GM19463 (cell line): ENCODE measurements at regions not wholly inside any gene's neighbourhood (a gene's known extent, or its start where the extent isn't known, plus 50 kb on each side); places are given as distances from the start of the nearest gene placed in this dataset.
"Not testable (repeated sequence)": the region's sequence is repeated elsewhere in the genome, so short reads cannot be mapped to it uniquely, and the experiment has no call there.

Experiments used
- ATAC-seq: cut with Tn5 transposase; IDR thresholded peaks from one replicate; pipeline ENCODE4 v1.9.1; 2021; ENCODE audit warnings: mild to moderate bottlenecking, moderate library complexity; ENCODE audit not compliant: unreplicated experiment

DNA sequence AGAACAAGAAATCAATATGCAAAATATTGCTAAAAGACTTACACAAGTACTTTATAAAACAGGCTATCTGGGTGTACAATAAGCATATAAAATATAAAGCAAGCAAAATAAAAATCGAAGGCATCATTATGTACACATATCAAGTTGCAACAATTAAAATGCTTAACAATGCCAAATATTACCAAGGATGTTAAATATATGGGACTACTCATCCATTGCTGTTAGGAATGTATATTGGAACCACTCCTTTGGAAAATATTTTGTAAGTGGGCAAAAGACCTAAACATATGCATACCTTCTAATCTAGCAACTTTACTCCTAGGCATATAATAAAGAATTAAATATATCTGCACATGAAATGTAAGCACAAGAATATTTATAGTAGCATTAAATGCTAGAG lies 632.6 kb upstream of the COX7C start:
- ATAC-seq = no peak

DNA sequence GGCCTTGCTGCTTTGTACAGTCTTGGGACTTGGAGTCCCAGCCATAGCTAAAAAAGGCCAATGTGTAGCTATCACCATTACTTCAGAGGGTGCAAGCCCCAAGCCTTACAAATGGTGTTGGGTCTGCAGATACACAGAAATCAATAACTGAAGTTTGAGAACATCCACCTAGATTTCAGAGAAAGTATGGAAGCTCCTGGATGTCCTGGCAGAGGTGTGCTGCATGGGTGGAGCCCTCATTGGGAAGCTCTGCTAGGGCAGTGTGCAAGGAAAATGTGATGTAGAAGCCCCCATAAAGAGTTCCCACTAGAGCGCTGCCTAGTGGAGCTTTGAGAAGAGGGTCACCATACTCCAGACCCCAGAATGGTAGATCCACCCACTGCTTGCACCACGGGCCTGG lies 626.7 kb upstream of the COX7C start:
- ATAC-seq = no peak

DNA sequence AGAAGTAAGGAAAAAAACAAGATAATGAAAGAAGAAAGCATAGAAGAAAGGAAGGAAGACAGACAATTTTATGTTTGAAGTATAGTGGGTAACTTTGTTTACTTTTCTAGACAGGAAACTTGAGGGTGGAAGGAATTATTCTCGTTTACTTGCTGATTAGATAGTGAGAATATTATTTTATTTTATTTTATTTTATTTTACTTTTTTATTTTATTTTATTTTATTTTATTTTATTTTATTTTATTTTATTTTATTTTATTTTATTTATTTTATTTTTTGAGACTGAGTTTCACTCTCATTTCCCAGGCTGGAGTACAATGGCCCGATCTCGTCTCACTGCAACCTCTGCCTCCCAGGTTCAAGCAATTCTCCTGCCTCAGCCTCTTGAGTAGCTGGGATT lies 623.1 kb upstream of the COX7C start:
- not testable (repeated sequence) for ATAC-seq

DNA sequence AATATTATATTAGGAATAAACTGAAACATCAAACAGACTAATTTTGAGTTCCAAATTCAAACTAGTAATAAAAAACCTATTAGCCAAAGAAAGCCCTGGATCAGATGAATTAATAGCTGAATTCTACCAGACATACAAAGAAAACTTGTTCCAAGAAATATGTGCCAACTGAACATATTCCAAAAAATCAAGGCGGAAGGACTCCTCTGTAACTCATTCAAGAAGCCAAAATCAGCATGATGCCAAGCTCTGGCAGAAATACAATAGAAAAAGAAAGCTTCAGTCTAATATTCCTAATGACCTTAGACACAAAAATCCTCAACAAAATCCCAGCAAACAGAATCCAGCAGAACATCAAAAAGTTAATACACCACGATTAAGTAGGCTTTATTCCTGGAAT lies 619.1 kb upstream of the COX7C start:
- ATAC-seq = no peak

DNA sequence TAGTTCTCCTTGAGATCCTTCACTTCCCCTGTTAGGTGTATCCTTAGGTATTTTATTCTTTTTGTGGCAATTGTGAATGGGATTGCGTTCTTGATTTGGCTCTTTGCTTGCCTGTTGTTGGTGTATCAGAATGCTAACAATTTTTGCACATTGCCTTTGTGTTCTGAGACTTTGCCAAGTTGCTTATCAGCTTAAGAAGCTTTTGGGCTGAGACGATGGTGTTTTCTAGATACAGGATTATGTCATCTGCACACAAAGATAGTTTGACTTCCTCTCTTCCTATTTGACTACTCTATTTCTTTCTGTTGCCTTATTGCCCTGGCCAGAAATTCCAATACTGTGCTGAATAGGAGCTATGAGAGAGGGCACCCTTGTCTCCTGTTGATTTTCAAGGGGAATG lies 609.4 kb upstream of the COX7C start:
- no peak for ATAC-seq

DNA sequence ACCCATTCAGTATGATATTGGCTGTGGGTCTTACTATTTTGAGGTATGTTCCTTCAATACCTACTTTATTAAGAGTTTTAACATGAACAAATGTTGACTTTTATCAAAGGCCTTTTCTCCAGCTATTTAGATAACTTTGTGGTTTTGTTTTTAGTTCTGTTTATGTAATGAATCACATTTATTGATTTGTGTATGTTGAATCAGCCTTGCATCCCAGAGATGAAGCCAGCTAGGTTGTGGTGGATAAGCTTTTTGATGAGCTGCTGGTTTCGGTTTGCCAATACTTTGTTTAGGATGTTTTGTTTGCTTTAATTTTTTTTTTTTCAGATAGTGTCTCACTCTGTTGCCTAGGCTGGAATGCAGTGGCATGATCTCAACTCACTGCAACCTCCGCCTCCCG lies 609.0 kb upstream of the COX7C start:
- ATAC-seq = no peak

DNA sequence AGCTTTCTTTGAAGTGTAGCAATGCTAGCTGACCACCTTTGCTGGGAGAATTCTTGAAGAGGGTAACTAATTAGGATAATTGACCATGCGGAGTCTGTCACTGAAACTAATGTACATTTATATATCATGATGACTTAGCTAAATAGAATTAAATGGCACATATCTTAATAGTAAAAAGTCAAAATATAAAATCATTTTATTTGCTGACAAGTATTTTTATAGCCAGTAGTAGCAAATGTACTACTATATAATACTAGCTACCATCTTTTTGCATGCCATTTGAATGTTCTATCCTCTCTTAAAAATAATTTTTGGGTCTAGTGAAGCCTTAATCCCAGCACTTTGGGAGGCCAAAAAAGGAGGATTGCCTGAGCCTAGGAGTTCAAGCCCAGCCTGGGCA lies 605.8 kb upstream of the COX7C start:
- no peak for ATAC-seq

DNA sequence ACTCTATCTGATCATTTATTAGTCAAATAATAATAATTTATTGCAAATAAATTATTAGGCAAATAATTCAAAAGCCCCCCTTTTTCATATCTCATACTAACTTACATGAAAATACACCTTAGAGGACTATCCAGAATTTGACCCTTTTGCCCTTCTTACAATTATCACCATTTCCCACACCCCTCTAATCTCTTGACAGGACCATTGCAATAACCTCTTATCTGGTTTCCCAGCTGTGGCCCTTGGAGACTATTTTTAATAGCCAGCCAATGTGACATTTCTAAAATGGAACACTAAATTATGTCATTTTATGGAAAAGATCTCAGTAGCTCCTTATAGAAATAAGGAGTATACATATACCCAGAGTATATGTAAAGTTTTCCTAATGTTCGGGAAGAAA lies 588.4 kb upstream of the COX7C start:
- no peak for ATAC-seq

DNA sequence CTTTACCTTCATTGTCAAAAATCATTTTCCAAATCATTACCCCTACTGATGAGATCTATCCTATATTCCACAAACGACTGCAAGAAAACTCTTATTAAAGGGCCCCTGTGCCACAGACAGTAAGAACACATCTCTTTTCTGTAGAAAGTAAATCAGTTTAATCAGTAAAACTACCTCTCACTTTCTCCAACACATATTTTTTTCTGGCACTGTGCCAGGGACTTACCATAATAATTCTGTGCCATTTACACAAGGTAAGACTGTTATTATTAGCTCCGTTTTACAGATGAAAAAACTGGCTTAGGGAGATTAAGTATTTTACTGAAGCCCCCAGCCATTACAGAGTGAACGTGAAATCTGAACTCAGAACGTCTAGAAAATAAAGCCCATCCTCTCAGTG lies 587.0 kb upstream of the COX7C start:
- no peak for ATAC-seq

DNA sequence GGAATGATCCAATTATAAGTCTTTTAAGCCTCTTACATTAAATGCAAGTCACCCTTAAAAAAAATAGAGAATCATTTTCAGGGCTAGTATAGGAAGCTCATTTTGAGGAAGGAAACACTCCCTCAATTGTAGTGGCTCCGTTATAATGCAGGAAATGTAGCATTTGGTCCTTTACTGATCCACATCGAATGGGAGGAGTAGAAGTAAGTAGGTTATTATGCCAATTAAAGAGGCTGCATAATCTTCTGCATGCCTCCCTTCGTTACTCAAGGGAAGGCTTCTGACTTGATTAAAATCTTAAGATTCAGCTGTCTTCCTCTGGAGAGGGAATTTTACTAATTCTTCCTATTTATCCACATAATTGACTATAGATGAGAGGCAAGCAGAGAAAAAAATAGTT lies 579.2 kb upstream of the COX7C start:
- ATAC-seq = no peak

DNA sequence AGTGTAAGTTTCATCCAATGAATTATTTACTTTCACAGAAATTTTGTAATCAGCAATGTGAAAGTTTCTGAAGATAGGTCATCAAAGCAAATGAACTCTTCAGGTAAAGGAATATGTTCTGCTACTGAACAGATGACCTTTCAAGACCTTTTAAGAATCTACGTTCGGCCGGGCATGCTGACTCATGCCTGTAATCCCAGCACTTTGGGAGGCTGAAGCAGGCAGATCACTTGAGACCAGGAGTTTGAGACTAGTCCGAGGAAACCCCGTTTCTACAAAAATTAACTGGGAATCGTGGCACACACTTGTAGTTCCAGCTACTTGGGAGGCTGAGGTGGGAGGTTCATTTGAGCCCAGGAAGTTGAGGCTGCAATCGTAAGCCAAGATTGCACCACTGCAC lies 578.4 kb upstream of the COX7C start:
- ATAC-seq = no peak

DNA sequence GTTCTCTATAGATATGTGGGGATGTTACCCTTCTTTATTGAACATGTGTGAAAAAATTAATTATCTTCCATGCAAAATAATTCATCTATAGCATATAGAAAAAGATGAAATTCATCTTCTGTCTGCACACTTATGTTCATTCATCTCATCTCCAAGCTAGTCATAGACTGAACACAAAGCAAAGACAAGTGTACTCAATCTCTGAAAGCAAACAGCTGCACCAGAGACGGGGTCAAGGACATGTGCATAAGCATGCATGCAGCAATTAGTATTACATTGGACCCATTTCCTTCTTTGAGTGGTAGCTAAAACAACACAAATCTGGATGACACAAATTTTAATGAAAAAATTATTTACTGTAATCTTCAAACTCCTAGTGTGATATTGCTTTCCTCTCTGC lies 547.0 kb upstream of the COX7C start:
- ATAC-seq = no peak

DNA sequence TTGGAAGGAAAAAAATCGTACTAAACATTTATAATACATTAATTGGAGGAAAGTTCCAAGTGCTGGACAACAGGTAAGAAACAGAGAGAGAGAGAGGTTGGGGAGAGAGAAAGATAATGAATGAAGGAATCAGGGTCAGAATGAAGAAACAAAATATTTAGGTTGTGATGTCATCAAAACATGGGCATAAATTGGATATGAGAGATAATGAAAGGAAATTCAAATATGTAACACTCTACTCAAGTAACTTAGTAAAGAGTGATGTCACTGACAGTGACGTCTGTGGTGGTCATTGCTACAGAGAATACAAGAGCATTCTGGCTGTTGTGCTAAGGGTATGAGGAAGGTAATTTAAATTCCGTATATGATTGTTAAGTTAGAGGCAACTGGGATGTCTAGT lies 543.4 kb upstream of the COX7C start:
- ATAC-seq = no peak

DNA sequence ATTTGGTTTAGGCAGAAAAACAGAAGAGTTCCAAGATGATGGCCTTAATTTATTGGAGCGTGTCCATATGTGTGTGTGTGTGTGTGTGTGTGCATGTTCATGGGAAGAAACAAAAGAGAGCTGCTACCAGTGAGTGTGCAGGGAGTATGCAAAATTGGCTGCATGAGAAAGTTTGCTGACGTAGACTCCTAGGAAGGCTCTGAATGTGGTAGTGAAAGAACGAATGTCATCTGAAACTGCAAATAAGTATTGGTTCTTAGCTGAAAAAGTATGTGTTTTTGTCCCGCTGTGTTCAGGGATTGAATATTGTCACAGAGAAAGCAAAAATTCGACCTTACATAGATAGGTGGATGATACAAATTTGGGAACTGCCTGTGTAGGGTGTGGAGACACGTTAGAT lies 542.6 kb upstream of the COX7C start:
- no peak for ATAC-seq

DNA sequence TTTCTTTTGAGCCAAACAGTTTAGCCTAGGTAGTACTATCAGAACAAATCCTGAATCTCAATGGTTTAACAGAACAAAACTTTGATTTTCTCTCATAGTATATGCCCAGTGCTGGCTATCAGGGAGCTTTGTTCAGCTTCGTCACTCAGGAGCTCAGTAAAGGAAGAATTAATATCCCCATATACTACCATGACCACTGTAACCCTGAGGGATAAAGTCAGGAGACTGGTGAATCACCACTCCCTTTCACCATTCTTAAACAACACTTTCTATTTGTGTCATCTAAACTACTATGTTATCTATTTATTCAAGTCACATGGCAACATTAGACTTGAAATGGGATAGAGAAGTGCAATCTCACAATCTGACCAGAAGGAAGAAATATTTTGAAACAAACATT lies 522.6 kb upstream of the COX7C start:
- ATAC-seq = no peak

DNA sequence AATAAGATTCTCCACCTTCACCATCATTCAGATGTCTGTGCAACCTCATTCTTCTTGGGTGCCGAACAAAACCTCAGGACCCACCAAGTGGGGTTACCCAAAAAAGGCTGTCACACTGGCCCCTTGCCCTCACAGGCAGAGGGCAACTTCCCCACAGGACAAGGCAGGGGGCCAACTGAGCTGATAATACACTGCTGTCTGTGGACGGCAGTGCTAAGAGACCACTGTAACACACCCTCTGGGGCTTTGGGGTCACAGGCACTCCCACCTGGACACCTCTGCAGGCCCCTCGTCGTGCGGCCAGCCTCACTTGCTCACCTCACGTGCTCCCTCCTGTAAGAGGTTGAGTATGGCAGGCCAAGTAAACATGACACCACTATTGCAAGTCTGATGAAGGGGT lies 515.8 kb upstream of the COX7C start:
- ATAC-seq = no peak

DNA sequence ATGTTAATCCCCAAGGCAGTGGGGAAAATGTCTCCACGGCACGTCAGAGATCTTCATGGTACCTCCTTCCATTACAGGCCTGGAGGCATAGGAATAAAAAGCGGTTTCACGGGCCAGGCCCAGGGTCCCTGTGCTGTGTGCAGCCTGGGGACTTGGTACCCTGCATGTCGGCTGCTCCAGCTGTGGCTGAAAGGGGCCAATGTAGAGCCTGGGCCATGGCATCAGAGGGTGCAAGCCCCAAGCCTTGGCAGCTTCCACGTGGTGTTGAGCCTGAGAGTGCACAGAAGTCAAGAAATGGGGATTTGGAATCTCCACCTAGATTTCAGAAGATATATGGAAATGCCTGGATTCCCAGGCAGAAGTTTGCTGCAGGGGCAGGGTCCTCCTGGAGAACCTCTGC lies 508.9 kb upstream of the COX7C start:
- ATAC-seq = no peak

DNA sequence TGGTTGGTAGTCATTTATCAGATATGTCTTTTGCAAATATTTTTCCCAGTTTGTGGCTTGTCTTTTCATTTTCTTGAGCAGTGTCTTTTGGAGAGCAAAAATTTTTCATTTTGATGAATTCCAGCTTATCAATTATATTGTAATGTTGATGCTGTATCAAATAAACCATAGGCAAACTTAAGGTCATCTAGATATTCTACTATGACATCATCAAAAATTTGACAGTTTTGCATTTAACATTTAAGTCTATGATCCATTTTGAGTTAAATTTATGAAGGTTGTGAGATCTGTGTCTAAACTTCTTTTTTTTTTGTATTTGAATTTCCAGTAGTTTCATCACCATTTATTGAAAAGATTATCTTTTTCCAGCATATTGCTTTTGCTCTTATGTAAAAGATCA lies 505.5 kb upstream of the COX7C start:
- ATAC-seq = no peak

DNA sequence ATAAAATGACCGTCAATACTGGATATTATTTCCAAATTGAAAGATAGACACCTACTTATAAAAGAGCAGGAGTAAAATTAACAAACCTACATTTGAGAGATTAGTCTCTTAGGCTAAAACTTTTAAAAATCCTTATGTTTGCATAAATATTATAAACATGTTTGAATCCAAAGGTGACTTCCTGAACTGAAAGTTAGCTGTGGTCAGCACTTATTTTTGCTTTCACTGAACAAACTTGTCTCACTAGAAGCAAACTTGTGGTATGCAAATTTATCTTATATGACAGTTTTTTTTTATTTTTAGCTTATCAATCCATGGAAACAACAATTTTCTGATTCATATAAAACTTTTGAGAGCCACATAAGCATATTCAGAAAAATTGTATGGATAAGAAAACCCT lies 502.6 kb upstream of the COX7C start:
- ATAC-seq = no peak

DNA sequence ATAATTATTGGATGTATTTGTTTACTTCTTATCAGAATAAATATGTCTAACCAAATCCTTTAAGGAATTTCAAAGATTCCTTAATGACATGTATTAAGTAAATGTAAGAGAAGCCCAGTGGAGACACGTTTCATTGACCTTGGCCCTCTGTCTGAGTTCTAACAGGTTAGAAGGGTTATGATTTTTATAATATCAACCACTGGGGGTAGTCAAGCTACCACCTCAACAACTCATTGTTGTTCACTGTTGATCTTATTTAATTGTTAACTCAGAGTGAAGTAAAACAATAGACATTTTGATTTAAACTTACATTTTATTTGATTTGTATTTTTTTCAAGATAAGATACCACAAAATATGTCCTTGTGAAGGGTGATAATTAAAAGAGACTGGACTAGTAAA lies 499.2 kb upstream of the COX7C start:
- ATAC-seq = no peak

DNA sequence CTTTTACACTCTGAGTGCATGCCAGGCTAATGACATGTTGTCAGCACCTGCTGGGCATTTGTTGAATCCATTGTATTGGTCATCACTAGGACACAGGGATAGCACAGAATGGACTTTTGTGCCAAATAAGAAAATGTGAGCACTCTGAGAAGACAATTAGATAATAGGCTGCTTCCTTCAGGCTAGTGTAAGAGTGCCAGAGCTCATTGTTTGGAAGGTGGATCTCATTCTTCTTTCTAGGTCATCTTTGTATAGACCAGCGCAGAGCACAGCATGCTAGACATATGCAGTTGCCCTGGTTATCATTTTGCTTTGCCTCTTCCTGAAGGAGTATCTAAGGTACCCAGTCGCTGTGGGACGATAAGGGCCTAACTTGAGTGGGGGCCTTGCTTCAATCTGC lies 493.4 kb upstream of the COX7C start:
- ATAC-seq = no peak

DNA sequence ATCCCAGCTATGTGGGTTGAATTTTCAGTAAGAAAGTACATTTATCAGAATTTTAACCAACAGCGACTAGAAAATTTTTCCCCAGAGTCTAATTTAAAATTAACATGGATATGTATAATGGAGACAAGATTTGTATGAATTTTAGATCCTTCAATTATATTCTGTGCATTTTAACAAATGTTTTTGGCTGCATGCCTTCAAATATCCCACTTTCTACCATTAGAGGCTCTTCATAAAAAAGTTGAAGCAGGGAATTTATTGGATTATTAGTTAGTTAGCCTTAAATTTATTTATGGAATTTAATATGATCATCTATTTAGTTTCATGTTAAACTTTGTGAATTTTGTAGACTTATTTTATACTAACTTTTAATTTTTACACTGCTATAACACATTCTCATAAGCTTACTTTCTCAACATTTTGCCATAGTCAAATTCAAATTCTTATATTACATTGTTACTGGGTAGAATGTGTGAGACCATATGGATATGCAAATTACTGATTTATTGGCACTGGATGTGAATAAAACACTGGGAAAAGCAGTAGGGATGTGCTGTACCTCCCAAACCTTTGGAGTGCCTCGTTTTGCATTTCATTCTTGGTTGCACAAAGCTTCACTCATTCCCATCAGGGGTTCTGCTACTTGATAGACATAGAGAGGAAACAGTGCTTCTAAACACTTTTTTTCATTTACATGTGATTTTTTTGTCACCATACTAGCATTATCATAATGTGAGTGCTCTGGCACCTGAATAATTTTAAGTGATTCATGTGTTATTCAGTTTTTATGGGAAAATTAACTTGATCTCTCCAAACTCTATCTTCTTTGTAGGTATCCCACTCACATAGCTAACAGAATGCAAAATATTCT lies 491.8 kb upstream of the COX7C start:
- ATAC-seq = no peak

DNA sequence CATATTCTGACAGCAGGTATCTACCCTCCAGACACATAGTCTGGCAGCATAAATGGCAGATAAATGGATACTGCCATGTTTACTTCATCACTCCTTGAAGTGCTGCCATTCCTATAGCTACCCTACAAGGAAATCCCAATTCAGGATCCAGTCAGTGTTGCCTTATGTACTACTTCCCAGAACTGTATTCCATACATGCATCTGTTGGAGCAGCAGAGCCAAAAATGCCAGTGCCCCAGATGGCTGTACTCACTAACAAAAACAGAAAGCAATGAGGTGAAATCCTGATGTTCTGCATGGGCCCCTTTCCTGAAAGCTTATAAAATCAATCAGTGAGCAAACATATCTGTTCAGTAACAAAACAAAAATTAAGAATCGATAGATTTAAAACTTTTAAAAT lies 490.0 kb upstream of the COX7C start:
- ATAC-seq = no peak
